Endodermal cell (in vitro differentiated cells): ENCODE measurements at regions not wholly inside any gene's neighbourhood (a gene's known extent, or its start where the extent isn't known, plus 50 kb on each side); places are given as distances from the start of the nearest gene placed in this dataset.

Source experiments
- DNase-seq: peaks from one replicate; pipeline ENCODE4 v3.0.0-alpha.2; 2017
- H3K27ac ChIP-seq: 2 replicates; pipeline ENCODE4 v1.5.1; 2013; ENCODE audit warnings: mild to moderate bottlenecking, low read depth, low read length, moderate library complexity
- H3K27me3 ChIP-seq: 2 replicates; pipeline ENCODE4 v1.6.1; 2013; ENCODE audit warnings: mild to moderate bottlenecking, low read length, moderate library complexity; ENCODE audit not compliant: insufficient read depth, control insufficient read depth, poor library complexity, severe bottlenecking
- H3K36me3 ChIP-seq: 2 replicates; pipeline ENCODE4 v1.7.0; 2013; ENCODE audit warnings: mild to moderate bottlenecking, low read length, moderate library complexity; ENCODE audit not compliant: control insufficient read depth, insufficient read depth
- H3K4me1 ChIP-seq: one replicate; pipeline ENCODE4 v1.7.0; 2013; ENCODE audit warnings: low read length; ENCODE audit not compliant: control insufficient read depth, insufficient read depth
- H3K4me3 ChIP-seq: 2 replicates; pipeline ENCODE4 v1.5.1; 2013; ENCODE audit warnings: mild to moderate bottlenecking, low read length, moderate library complexity
- H3K9ac ChIP-seq: 2 replicates; pipeline ENCODE4 v1.6.1; 2013; ENCODE audit warnings: mild to moderate bottlenecking, low read length, moderate library complexity; ENCODE audit not compliant: poor library complexity, severe bottlenecking; ENCODE audit errors: extremely low read depth
- H3K9me3 ChIP-seq: 2 replicates; pipeline ENCODE4 v1.6.1; 2013; ENCODE audit warnings: mild to moderate bottlenecking, low read length, moderate library complexity; ENCODE audit not compliant: control insufficient read depth
- H3K27ac Mint-ChIP-seq: 2 replicates; pipeline ENCODE4 v1.8.0; 2020; ENCODE audit warnings: mixed read lengths
- H3K27me3 Mint-ChIP-seq: 2 replicates; pipeline ENCODE4 v1.8.0; 2021; ENCODE audit warnings: mild to moderate bottlenecking, mixed read lengths; ENCODE audit not compliant: insufficient read depth
- H3K36me3 Mint-ChIP-seq: 2 replicates; pipeline ENCODE4 v1.8.0; 2020; ENCODE audit warnings: low read depth, mixed read lengths
- H3K4me1 Mint-ChIP-seq: 2 replicates; pipeline ENCODE4 v1.8.0; 2020; ENCODE audit warnings: mixed read lengths
- H3K4me3 Mint-ChIP-seq: 2 replicates; pipeline ENCODE4 v1.8.0; 2020; ENCODE audit warnings: mild to moderate bottlenecking, moderate library complexity, mixed read lengths
- H3K9me3 Mint-ChIP-seq: 2 replicates; pipeline ENCODE4 v1.8.0; 2020; ENCODE audit warnings: mild to moderate bottlenecking, mixed read lengths
- WGBS, 2 experiments: methylation state at CpG; one replicate each; pipeline versions ENCODE4 v1.1.5 to v1.1.7; 2013; ENCODE audit warnings: missing lambda C conversion rate in 2 of 2, mixed read lengths in 1 of 2; ENCODE audit not compliant: insufficient coverage in 1 of 2, insufficient read length in 1 of 2; 5-methylcytosine and 5-hydroxymethylcytosine counted together
- TF ChIP-seq, protein P1 (sequence below): fragments of 200-600 bp; sonication (generic); conservative IDR thresholded peaks from 2 replicates; pipeline ENCODE4 v1.5.0; 2021; ENCODE audit warnings: antibody characterized with exemption, mild to moderate bottlenecking

DNA sequence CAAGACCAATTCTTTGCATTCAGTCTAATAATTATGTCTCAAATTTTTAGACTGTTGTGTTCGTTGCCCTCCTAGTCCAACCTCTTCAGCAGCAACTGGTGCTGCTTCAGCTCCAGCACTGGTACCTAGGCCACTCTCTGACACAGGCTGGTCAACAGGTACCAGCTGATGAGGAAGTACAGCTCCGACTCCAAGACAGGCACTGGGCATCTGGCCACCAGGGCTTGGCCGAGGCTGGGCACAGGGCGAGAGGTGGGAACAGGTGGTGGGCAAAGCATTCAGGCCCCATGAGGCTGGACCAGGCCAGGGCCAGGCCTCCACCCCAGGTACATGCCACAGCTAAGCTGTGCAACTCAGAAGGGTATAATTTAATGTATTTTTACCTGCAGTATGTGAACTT, 151.5 kb upstream of the AGR3 start:
- no peaks in the 10 kb centered on the region for H3K27me3 Mint-ChIP-seq
- Histone ChIP-seq H3K9ac (no peak overlapping the region), H3K27ac (no peak overlapping the region), H3K9me3 (no peaks in the 10 kb centered on the region), H3K36me3 (no peaks in the 10 kb centered on the region), H3K4me3 (no peak overlapping the region), H3K27me3 (no peaks in the 10 kb centered on the region), H3K4me1 (no peaks in the 10 kb centered on the region)
- H3K9me3 Mint-ChIP-seq, result no peaks in the 10 kb centered on the region
- no peak for DNase-seq
- TF ChIP-seq, protein P1, sequence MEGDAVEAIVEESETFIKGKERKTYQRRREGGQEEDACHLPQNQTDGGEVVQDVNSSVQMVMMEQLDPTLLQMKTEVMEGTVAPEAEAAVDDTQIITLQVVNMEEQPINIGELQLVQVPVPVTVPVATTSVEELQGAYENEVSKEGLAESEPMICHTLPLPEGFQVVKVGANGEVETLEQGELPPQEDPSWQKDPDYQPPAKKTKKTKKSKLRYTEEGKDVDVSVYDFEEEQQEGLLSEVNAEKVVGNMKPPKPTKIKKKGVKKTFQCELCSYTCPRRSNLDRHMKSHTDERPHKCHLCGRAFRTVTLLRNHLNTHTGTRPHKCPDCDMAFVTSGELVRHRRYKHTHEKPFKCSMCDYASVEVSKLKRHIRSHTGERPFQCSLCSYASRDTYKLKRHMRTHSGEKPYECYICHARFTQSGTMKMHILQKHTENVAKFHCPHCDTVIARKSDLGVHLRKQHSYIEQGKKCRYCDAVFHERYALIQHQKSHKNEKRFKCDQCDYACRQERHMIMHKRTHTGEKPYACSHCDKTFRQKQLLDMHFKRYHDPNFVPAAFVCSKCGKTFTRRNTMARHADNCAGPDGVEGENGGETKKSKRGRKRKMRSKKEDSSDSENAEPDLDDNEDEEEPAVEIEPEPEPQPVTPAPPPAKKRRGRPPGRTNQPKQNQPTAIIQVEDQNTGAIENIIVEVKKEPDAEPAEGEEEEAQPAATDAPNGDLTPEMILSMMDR, result no peak
- no peaks in the 10 kb centered on the region for H3K4me1 Mint-ChIP-seq
- H3K4me3 Mint-ChIP-seq, result no peak overlapping the region
- H3K27ac Mint-ChIP-seq, result no peak overlapping the region
- WGBS, 2 experiments, result 83 to 93% methylated on average over 1 to 4 of the region's 4 CpGs
- H3K36me3 Mint-ChIP-seq, result no peaks in the 10 kb centered on the region

DNA sequence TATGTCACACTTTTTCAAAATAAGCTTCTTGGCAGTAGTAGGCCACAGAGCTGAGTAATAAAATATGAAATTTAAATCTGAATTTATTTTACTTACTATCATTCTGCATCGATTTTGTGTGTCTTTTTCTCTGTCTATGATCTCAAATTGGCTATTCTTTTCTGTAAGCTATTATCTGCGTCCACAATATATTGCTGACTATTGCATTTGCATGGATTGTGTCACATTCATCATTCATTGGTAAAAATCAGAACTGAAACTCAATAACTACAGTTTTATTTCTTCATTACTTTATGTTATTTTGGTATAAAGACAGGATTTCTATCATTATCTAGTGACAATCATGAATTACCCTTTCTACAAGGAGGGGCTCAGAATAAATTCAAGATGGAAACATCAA, 154.8 kb upstream of the AGR3 start:
- no peaks in the 10 kb centered on the region for H3K27me3 Mint-ChIP-seq
- no peaks in the 10 kb centered on the region for H3K36me3 ChIP-seq

DNA sequence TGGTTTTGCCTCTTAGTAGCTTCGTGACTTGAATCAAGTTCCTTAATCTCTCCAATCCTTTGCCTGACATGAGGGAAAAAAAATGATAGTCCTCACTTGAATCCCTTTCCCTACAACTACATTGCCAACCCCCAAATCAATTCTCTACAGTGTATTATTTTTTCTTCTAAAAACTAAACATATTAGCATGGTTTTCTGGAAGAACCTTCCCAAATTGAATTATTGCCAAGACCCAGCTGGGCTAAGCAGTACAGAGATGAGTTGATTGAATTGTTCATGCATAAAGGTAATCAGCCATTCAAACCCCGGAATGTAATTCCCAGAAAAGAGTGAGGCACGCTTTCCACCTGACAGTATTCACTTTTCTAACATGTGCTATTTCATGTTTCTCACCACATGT, 155.6 kb upstream of the AGR3 start:
- Mint-ChIP-seq H3K4me1 (no peaks in the 10 kb centered on the region), H3K9me3 (no peaks in the 10 kb centered on the region), H3K27ac (no peak overlapping the region), H3K4me3 (no peak overlapping the region), H3K36me3 (no peaks in the 10 kb centered on the region), H3K27me3 (no peaks in the 10 kb centered on the region)
- DNase-seq, result no peak
- H3K4me1 ChIP-seq, result no peaks in the 10 kb centered on the region
- H3K27ac ChIP-seq, result no peak overlapping the region
- H3K9ac ChIP-seq, result no peak overlapping the region
- TF ChIP-seq, protein P1, result no peak
- WGBS, 2 experiments, result 89 to 100% methylated on average over 1 to 3 of the region's 3 CpGs
- H3K27me3 ChIP-seq, result no peaks in the 10 kb centered on the region
- no peaks in the 10 kb centered on the region for H3K36me3 ChIP-seq
- no peak overlapping the region for H3K4me3 ChIP-seq
- no peaks in the 10 kb centered on the region for H3K9me3 ChIP-seq

More for the DNA sequence above, 154.8 kb upstream of the AGR3 start:
- H3K4me1 Mint-ChIP-seq, result no peaks in the 10 kb centered on the region
- no peak overlapping the region for H3K9ac ChIP-seq
- H3K4me3 Mint-ChIP-seq, result no peak overlapping the region
- H3K4me1 ChIP-seq, result no peaks in the 10 kb centered on the region
- no peaks in the 10 kb centered on the region for H3K36me3 Mint-ChIP-seq
- WGBS, 2 experiments, result 91 to 100% methylated on average over 2 of the region's 2 CpGs
- no peak for DNase-seq
- no peak overlapping the region for H3K27ac ChIP-seq
- H3K9me3 ChIP-seq, result no peaks in the 10 kb centered on the region
- no peak overlapping the region for H3K4me3 ChIP-seq
- no peaks in the 10 kb centered on the region for H3K27me3 ChIP-seq
- no peak overlapping the region for H3K27ac Mint-ChIP-seq
- H3K9me3 Mint-ChIP-seq, result no peaks in the 10 kb centered on the region
- TF ChIP-seq, protein P1, result no peak
